ENCODE measurements at regions not wholly inside any gene's neighbourhood (a gene's known extent, or its start where the extent isn't known, plus 50 kb on each side); places are given as distances from the start of the nearest gene placed in this dataset.

GRCh38 chr7:131919920-131920709 is 363.7 kb upstream of the PODXL start:
- DNase-seq (ENCODE audit: low read depth, low spot score), result no peak
- Mint-ChIP-seq H3K9me3 (no peaks in the 10 kb centered on the region), H3K4me3 (no peak overlapping the region), H3K36me3 (ENCODE audit: low read depth) (no peaks in the 10 kb centered on the region), H3K27ac (ENCODE audit: unreplicated experiment) (no peak overlapping the region), H3K27me3 (ENCODE audit: low read depth) (peaks cover 29% of the 10 kb centered on the region), H3K4me1 (no peaks in the 10 kb centered on the region)
- TF ChIP-seq CTCF (conservative IDR thresholded peaks at IDR 0.05), result no peak

GRCh38 chr7:131911112-131911511 is 354.7 kb upstream of the PODXL start:
- Mint-ChIP-seq H3K27me3 (ENCODE audit: low read depth) (peaks cover 18% of the 10 kb centered on the region), H3K4me1 (no peaks in the 10 kb centered on the region), H3K36me3 (ENCODE audit: low read depth) (no peaks in the 10 kb centered on the region), H3K9me3 (peaks cover 2% of the 10 kb centered on the region), H3K4me3 (no peak overlapping the region), H3K27ac (ENCODE audit: unreplicated experiment) (no peak overlapping the region)
- no peak for TF ChIP-seq CTCF (conservative IDR thresholded peaks at IDR 0.05)
- no peak for DNase-seq (ENCODE audit: low read depth, low spot score)

GRCh38 chr7:131909151-131909768 is 352.8 kb upstream of the PODXL start:
- peaks cover 20% of the 10 kb centered on the region for H3K27me3 Mint-ChIP-seq (ENCODE audit: low read depth)
- H3K4me1 Mint-ChIP-seq, result no peaks in the 10 kb centered on the region

GRCh38 chr7:131908714-131909113 is 352.3 kb upstream of the PODXL start:
- Mint-ChIP-seq H3K4me3 (no peak overlapping the region), H3K9me3 (peaks cover 2% of the 10 kb centered on the region), H3K36me3 (ENCODE audit: low read depth) (no peaks in the 10 kb centered on the region), H3K4me1 (no peaks in the 10 kb centered on the region), H3K27me3 (ENCODE audit: low read depth) (peaks cover 20% of the 10 kb centered on the region), H3K27ac (ENCODE audit: unreplicated experiment) (no peak overlapping the region)
- no peak for DNase-seq (ENCODE audit: low read depth, low spot score)
- no peak for TF ChIP-seq CTCF (conservative IDR thresholded peaks at IDR 0.05)

More at GRCh38 chr7:131909151-131909768, 352.8 kb upstream of the PODXL start:
- Mint-ChIP-seq H3K9me3 (peaks cover 2% of the 10 kb centered on the region), H3K27ac (ENCODE audit: unreplicated experiment) (no peak overlapping the region), H3K4me3 (no peak overlapping the region), H3K36me3 (ENCODE audit: low read depth) (no peaks in the 10 kb centered on the region)
- no peak for DNase-seq (ENCODE audit: low read depth, low spot score)
- no peak for TF ChIP-seq CTCF (conservative IDR thresholded peaks at IDR 0.05)

- peaks cover 8% of the 10 kb centered on the region for H3K9me3 Mint-ChIP-seq
- DNase-seq (ENCODE audit: low read depth, low spot score), result no peak
- H3K4me1 Mint-ChIP-seq, result no peaks in the 10 kb centered on the region
- peaks cover 10% of the 10 kb centered on the region for H3K27me3 Mint-ChIP-seq (ENCODE audit: low read depth)
- no peak overlapping the region for H3K27ac Mint-ChIP-seq (ENCODE audit: unreplicated experiment)
- no peak overlapping the region for H3K4me3 Mint-ChIP-seq
- TF ChIP-seq CTCF (conservative IDR thresholded peaks at IDR 0.05), result no peak
- no peaks in the 10 kb centered on the region for H3K36me3 Mint-ChIP-seq (ENCODE audit: low read depth)
These were observed 349.1 kb upstream of the PODXL start for GRCh38 chr7:131905471-131905973.

Data from neural crest cell (in vitro differentiated cells).